GM23338 (cell line): ENCODE measurements at regions not wholly inside any gene's neighbourhood (a gene's known extent, or its start where the extent isn't known, plus 50 kb on each side); places are given as distances from the start of the nearest gene placed in this dataset.

Experiments used
- ATAC-seq: fragments of 200-7000 bp; cut with Tn5 transposase; 3 replicates; pipeline ENCODE4 v1.9.1; 2020
- DNase-seq: peaks from one replicate; pipeline ENCODE4 v3.0.0-alpha.2; 2015; ENCODE audit warnings: low spot score
- H2AFZ ChIP-seq: fragments of 200-600 bp; sonication (generic); 2 replicates; pipeline ENCODE4 v1.8.0; 2016; ENCODE audit warnings: antibody characterized with exemption, mild to moderate bottlenecking, moderate library complexity
- H3F3A ChIP-seq: fragments of 200-600 bp; sonication (generic); replicated peaks from 2 replicates; pipeline ENCODE4 v1.8.0; 2017; ENCODE audit warnings: antibody characterized with exemption, mixed run types, low read depth
- H3K27ac ChIP-seq: fragments of 200-600 bp; sonication (generic); 2 replicates; pipeline ENCODE4 v1.6.1; 2016; ENCODE audit warnings: low read depth
- H3K27me3 ChIP-seq: fragments of 200-600 bp; sonication (generic); 2 replicates; pipeline ENCODE4 v1.8.0; 2016; ENCODE audit warnings: mild to moderate bottlenecking, mixed run types, moderate library complexity; ENCODE audit not compliant: insufficient read depth
- H3K36me3 ChIP-seq: fragments of 200-600 bp; sonication (generic); 2 replicates; pipeline ENCODE4 v1.8.0; 2016; ENCODE audit warnings: mild to moderate bottlenecking; ENCODE audit not compliant: insufficient read depth
- H3K4me1 ChIP-seq: fragments of 200-600 bp; sonication (generic); 2 replicates; pipeline ENCODE4 v1.8.0; 2016; ENCODE audit warnings: mild to moderate bottlenecking, moderate library complexity; ENCODE audit not compliant: insufficient read depth
- H3K4me2 ChIP-seq: fragments of 200-600 bp; sonication (generic); 2 replicates; pipeline ENCODE4 v1.7.1; 2017; ENCODE audit warnings: mixed run types
- H3K4me3 ChIP-seq: fragments of 200-600 bp; sonication (generic); 2 replicates; pipeline ENCODE4 v1.6.1; 2016; ENCODE audit warnings: mixed run types
- H3K79me2 ChIP-seq: fragments of 200-600 bp; sonication (generic); replicated peaks from 2 replicates; pipeline ENCODE4 v1.8.0; 2017; ENCODE audit warnings: mild to moderate bottlenecking; ENCODE audit not compliant: insufficient read depth
- H3K9me2 ChIP-seq: fragments of 200-600 bp; sonication (generic); 2 replicates; pipeline ENCODE4 v1.8.0; 2017; ENCODE audit not compliant: insufficient read depth
- H4K20me1 ChIP-seq: fragments of 200-600 bp; sonication (generic); replicated peaks from 2 replicates; pipeline ENCODE4 v1.8.0; 2017; ENCODE audit warnings: mild to moderate bottlenecking; ENCODE audit not compliant: insufficient read depth
- H3K27ac Mint-ChIP-seq: 2 replicates; pipeline ENCODE4 v1.8.0; 2020; ENCODE audit warnings: inconsistent platforms, mild to moderate bottlenecking, moderate library complexity, mixed read lengths
- H3K27me3 Mint-ChIP-seq: 3 replicates; pipeline ENCODE4 v1.8.0; 2022; ENCODE audit warnings: low read depth, mild to moderate bottlenecking, moderate library complexity, mixed read lengths, inconsistent platforms; ENCODE audit not compliant: insufficient read depth, poor library complexity
- H3K36me3 Mint-ChIP-seq: 3 replicates; pipeline ENCODE4 v1.8.0; 2021; ENCODE audit warnings: low read depth, mild to moderate bottlenecking, inconsistent platforms, moderate library complexity, mixed read lengths
- H3K4me1 Mint-ChIP-seq: 3 replicates; pipeline ENCODE4 v1.8.0; 2020; ENCODE audit warnings: mild to moderate bottlenecking, inconsistent platforms, mixed read lengths
- H3K4me3 Mint-ChIP-seq: 3 replicates; pipeline ENCODE4 v1.8.0; 2021; ENCODE audit warnings: moderate library complexity, mild to moderate bottlenecking, inconsistent platforms, mixed read lengths
- H3K9me3 Mint-ChIP-seq: 3 replicates; pipeline ENCODE4 v1.8.0; 2020; ENCODE audit warnings: moderate library complexity, mild to moderate bottlenecking, inconsistent platforms, mixed read lengths
- CREB1 ChIP-seq: fragments of 250-450 bp; sonication (Bioruptor Pico); IDR thresholded peaks from 2 replicates; pipeline ENCODE4 v1.5.0; 2020; ENCODE audit warnings: low read depth, mild to moderate bottlenecking, moderate library complexity
- EZH2 ChIP-seq: fragments of 200-600 bp; sonication (generic); IDR thresholded peaks from one replicate; pipeline ENCODE4 v1.8.0; 2017; ENCODE audit warnings: antibody characterized with exemption, mild to moderate bottlenecking, low read depth; ENCODE audit not compliant: unreplicated experiment
- EZH2phosphoT487 ChIP-seq: fragments of 200-600 bp; sonication (generic); IDR thresholded peaks from one replicate; pipeline ENCODE4 v1.8.1; 2018; ENCODE audit warnings: antibody characterized with exemption; ENCODE audit not compliant: unreplicated experiment
- JUNB ChIP-seq: IDR thresholded peaks from one replicate; pipeline ENCODE4 v1.6.1; 2016; ENCODE audit warnings: antibody characterized with exemption; ENCODE audit not compliant: unreplicated experiment
- NANOG ChIP-seq: IDR thresholded peaks from 2 replicates; pipeline ENCODE4 v1.6.1; 2016; ENCODE audit warnings: antibody characterized with exemption, borderline replicate concordance
- POLR2AphosphoS5 ChIP-seq: IDR thresholded peaks from 2 replicates; pipeline ENCODE4 v1.6.1; 2016; ENCODE audit warnings: antibody characterized with exemption, low read depth
- STAT1 ChIP-seq: IDR thresholded peaks from one replicate; pipeline ENCODE4 v1.6.1; 2016; ENCODE audit warnings: antibody characterized with exemption; ENCODE audit not compliant: unreplicated experiment
- ZNF114 ChIP-seq: fragments of 250-450 bp; sonication (Bioruptor Pico); IDR thresholded peaks from 2 replicates; pipeline ENCODE4 v1.5.0; 2020; ENCODE audit warnings: mild to moderate bottlenecking, moderate library complexity
- ZNF331 ChIP-seq: fragments of 250-450 bp; sonication (Bioruptor Pico); IDR thresholded peaks from 2 replicates; pipeline ENCODE4 v1.5.0; 2020; ENCODE audit warnings: low read depth, mild to moderate bottlenecking, moderate library complexity
- ZNF462 ChIP-seq: fragments of 250-450 bp; sonication (Bioruptor Pico); IDR thresholded peaks from 2 replicates; pipeline ENCODE4 v1.5.0; 2020; ENCODE audit warnings: mild to moderate bottlenecking, moderate library complexity
- TF ChIP-seq, protein P1 (sequence below): IDR thresholded peaks from 2 replicates; pipeline ENCODE4 v1.6.1; 2016; ENCODE audit warnings: antibody characterized with exemption
- TF ChIP-seq, protein P2 (sequence below), 2 experiments: fragments of 200-600 bp in 1 of 2; sonication (generic) in 1 of 2; conservative IDR thresholded peaks; 2 replicates each; pipeline versions ENCODE4 v1.5.1 to v1.6.1; 2016 to 2017; ENCODE audit warnings: antibody characterized with exemption in 2 of 2, low read depth in 2 of 2, mild to moderate bottlenecking in 2 of 2, moderate library complexity in 1 of 2
- TF ChIP-seq, protein P3 (sequence below): IDR thresholded peaks from one replicate; pipeline ENCODE4 v1.6.1; 2018; ENCODE audit warnings: antibody characterized with exemption; ENCODE audit not compliant: unreplicated experiment

- Histone ChIP-seq H3K4me2 (no peak overlapping the region), H2AFZ (no peak overlapping the region), H3K79me2 (no peaks in the 10 kb centered on the region), H3F3A (no peaks in the 10 kb centered on the region), H3K27ac (no peak overlapping the region), H3K4me1 (peaks cover 4% of the 10 kb centered on the region; the same call in 1 of the 2 replicates), H3K36me3 (no peaks in the 10 kb centered on the region), H3K27me3 (no peaks in the 10 kb centered on the region), H3K9me2 (0 out of 2 replicates have a peak, but pooled peaks cover 12% of the 10 kb centered on the region), H3K4me3 (no peak overlapping the region), H4K20me1 (no peaks in the 10 kb centered on the region)
- Mint-ChIP-seq H3K27ac (no peak overlapping the region), H3K4me3 (no peak overlapping the region), H3K36me3 (peaks cover 3% of the 10 kb centered on the region; the same call in 2 of the 3 replicates), H3K4me1 (peaks cover 5% of the 10 kb centered on the region), H3K9me3 (peaks cover 3% of the 10 kb centered on the region; the same call in 1 of the 3 replicates), H3K27me3 (peaks cover 4% of the 10 kb centered on the region)
- no peak for DNase-seq
- no peak for TF ChIP-seq STAT1
- TF ChIP-seq ZNF114, result no peak
- TF ChIP-seq, protein P1, sequence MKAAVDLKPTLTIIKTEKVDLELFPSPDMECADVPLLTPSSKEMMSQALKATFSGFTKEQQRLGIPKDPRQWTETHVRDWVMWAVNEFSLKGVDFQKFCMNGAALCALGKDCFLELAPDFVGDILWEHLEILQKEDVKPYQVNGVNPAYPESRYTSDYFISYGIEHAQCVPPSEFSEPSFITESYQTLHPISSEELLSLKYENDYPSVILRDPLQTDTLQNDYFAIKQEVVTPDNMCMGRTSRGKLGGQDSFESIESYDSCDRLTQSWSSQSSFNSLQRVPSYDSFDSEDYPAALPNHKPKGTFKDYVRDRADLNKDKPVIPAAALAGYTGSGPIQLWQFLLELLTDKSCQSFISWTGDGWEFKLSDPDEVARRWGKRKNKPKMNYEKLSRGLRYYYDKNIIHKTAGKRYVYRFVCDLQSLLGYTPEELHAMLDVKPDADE, result no peak
- TF ChIP-seq, protein P2, sequence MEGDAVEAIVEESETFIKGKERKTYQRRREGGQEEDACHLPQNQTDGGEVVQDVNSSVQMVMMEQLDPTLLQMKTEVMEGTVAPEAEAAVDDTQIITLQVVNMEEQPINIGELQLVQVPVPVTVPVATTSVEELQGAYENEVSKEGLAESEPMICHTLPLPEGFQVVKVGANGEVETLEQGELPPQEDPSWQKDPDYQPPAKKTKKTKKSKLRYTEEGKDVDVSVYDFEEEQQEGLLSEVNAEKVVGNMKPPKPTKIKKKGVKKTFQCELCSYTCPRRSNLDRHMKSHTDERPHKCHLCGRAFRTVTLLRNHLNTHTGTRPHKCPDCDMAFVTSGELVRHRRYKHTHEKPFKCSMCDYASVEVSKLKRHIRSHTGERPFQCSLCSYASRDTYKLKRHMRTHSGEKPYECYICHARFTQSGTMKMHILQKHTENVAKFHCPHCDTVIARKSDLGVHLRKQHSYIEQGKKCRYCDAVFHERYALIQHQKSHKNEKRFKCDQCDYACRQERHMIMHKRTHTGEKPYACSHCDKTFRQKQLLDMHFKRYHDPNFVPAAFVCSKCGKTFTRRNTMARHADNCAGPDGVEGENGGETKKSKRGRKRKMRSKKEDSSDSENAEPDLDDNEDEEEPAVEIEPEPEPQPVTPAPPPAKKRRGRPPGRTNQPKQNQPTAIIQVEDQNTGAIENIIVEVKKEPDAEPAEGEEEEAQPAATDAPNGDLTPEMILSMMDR (conservative IDR thresholded peaks at IDR 0.05; ENCODE audit: low read depth in 2 of 2), result no peak
- no peak for TF ChIP-seq POLR2AphosphoS5
- TF ChIP-seq NANOG, result no peak
- TF ChIP-seq, protein P3, sequence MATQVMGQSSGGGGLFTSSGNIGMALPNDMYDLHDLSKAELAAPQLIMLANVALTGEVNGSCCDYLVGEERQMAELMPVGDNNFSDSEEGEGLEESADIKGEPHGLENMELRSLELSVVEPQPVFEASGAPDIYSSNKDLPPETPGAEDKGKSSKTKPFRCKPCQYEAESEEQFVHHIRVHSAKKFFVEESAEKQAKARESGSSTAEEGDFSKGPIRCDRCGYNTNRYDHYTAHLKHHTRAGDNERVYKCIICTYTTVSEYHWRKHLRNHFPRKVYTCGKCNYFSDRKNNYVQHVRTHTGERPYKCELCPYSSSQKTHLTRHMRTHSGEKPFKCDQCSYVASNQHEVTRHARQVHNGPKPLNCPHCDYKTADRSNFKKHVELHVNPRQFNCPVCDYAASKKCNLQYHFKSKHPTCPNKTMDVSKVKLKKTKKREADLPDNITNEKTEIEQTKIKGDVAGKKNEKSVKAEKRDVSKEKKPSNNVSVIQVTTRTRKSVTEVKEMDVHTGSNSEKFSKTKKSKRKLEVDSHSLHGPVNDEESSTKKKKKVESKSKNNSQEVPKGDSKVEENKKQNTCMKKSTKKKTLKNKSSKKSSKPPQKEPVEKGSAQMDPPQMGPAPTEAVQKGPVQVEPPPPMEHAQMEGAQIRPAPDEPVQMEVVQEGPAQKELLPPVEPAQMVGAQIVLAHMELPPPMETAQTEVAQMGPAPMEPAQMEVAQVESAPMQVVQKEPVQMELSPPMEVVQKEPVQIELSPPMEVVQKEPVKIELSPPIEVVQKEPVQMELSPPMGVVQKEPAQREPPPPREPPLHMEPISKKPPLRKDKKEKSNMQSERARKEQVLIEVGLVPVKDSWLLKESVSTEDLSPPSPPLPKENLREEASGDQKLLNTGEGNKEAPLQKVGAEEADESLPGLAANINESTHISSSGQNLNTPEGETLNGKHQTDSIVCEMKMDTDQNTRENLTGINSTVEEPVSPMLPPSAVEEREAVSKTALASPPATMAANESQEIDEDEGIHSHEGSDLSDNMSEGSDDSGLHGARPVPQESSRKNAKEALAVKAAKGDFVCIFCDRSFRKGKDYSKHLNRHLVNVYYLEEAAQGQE, result no peak
- no peak for TF ChIP-seq ZNF331 (CRISPR knock-in tag)
- TF ChIP-seq EZH2, result no peak
- no peak for TF ChIP-seq CREB1 (CRISPR knock-in tag)
- no peak for TF ChIP-seq ZNF462 (CRISPR knock-in tag)
- TF ChIP-seq EZH2phosphoT487, result no peak
- no peak for TF ChIP-seq JUNB
- ATAC-seq, result no peak
These were observed 423.6 kb downstream of the CDK5RAP2 start for GRCh38 chr9:120156376-120156775.
